HepG2 (cell line): ENCODE measurements at regions not wholly inside any gene's neighbourhood (a gene's known extent, or its start where the extent isn't known, plus 50 kb on each side); places are given as distances from the start of the nearest gene placed in this dataset.

Experiments
- ATAC-seq: fragments of 200-7000 bp; cut with Tn5 transposase; 3 replicates; pipeline ENCODE4 v1.9.1; 2020; ENCODE audit warnings: mild to moderate bottlenecking, moderate library complexity
- BruUV-seq: library from RNA; stranded (reverse); fragments of 400-500 nt; replicated peaks from 2 replicates; lab custom pipeline; 2021; lab: Mats Ljungman, UMichigan
- CTCF ChIA-PET: fragments of 300-600 bp; formaldehyde crosslinking; extraction: SDS; loops from one replicate; lab custom pipeline; 2021; ENCODE audit warnings: low total read pairs, inconsistent platforms, low intra/inter-chr PET ratio; lab: Yijun Ruan, JAX
- POLR2A ChIA-PET: fragments of 350-600 bp; sonication (Branson Sonifier 250); formaldehyde crosslinking; loops from one replicate; lab custom pipeline; 2020; ENCODE audit warnings: antibody characterized with exemption, inconsistent platforms; lab: Yijun Ruan, JAX
- DNase-seq: peaks from one replicate; pipeline ENCODE4 v3.0.0-alpha.2; 2015; ENCODE audit warnings: low spot score
- FAIRE-seq: peaks from 3 replicates; lab custom pipeline; 2011; peaks lifted over from hg19 to GRCh38; lab: Jason Lieb, UNC
- H2AFZ ChIP-seq: one replicate; pipeline ENCODE4 v1.6.1; 2011; ENCODE audit warnings: low read length, inconsistent platforms
- H3K27ac ChIP-seq: fragments of 300-600 bp; 3 replicates; pipeline ENCODE4 v1.8.0; 2011; ENCODE audit warnings: mixed run types, mild to moderate bottlenecking, mixed read lengths, low read length, inconsistent platforms; ENCODE audit not compliant: insufficient read depth; ENCODE audit errors: extremely low read length
- H3K27me3 ChIP-seq, 2 experiments: fragments of 200-600 bp in 1 of 2; 2 replicates in 1 of 2; 3 replicates in 1 of 2; pipeline versions ENCODE4 v1.6.0 to v1.8.0; 2011; ENCODE audit warnings: low read length in 2 of 2, mild to moderate bottlenecking in 2 of 2, moderate library complexity in 2 of 2, inconsistent platforms in 1 of 2; ENCODE audit not compliant: insufficient read depth in 2 of 2, control insufficient read depth in 1 of 2
- H3K36me3 ChIP-seq, 2 experiments: fragments of 200-600 bp in 1 of 2; replicated peaks in 1 of 2; 2 replicates in 1 of 2; 3 replicates in 1 of 2; pipeline versions ENCODE4 v1.5.1 to v1.8.0; 2011; ENCODE audit warnings: low read length in 2 of 2, inconsistent platforms in 1 of 2; ENCODE audit not compliant: insufficient read depth in 2 of 2, control insufficient read depth in 1 of 2
- H3K4me1 ChIP-seq: 2 replicates; pipeline ENCODE4 v1.5.1; 2012; ENCODE audit warnings: low read length, inconsistent platforms; ENCODE audit not compliant: insufficient read depth
- H3K4me2 ChIP-seq: 2 replicates; pipeline ENCODE4 v1.6.0; 2011; ENCODE audit warnings: low read depth, low read length, inconsistent platforms
- H3K4me3 ChIP-seq, 3 experiments: fragments of 200-600 bp in 1 of 3; sonication (generic), shearing (Covaris generic) in 1 of 3; replicated peaks in 1 of 3; 2 replicates each; pipeline ENCODE4 v1.5.1; 2011 to 2016; ENCODE audit warnings: low read length in 3 of 3, inconsistent platforms in 2 of 3, low read depth in 2 of 3, mild to moderate bottlenecking in 2 of 3, control low read depth in 1 of 3, mixed read lengths in 1 of 3; ENCODE audit not compliant: insufficient read depth in 1 of 3
- H3K79me2 ChIP-seq: one replicate; pipeline ENCODE4 v1.6.1; 2011; ENCODE audit warnings: low read length, inconsistent platforms; ENCODE audit not compliant: insufficient read depth
- H3K9ac ChIP-seq: 2 replicates; pipeline ENCODE4 v1.6.0; 2011; ENCODE audit warnings: mild to moderate bottlenecking, low read depth, low read length, inconsistent platforms; ENCODE audit not compliant: insufficient read depth
- H3K9me3 ChIP-seq: 2 replicates; pipeline ENCODE4 v1.5.1; 2012; ENCODE audit warnings: mild to moderate bottlenecking, low read length
- H4K20me1 ChIP-seq: 2 replicates; pipeline ENCODE4 v1.6.0; 2011; ENCODE audit warnings: inconsistent platforms, mild to moderate bottlenecking, low read length, moderate library complexity; ENCODE audit not compliant: insufficient read depth
- BHLHE40 ChIP-seq: IDR thresholded peaks from 2 replicates; pipeline ENCODE4 v1.6.1; 2011; ENCODE audit warnings: low read length, improper control_type of control experiment
- FOXO1 ChIP-seq: sonication (generic); formaldehyde crosslinking; IDR thresholded peaks from 2 replicates; pipeline ENCODE4 v1.4.0; 2020; ENCODE audit warnings: missing genetic modification reagents
- IKZF1 ChIP-seq: fragments of 450-650 bp; IDR thresholded peaks from 2 replicates; pipeline ENCODE4 v1.7.1; 2016
- KAT7 ChIP-seq: IDR thresholded peaks from 2 replicates; pipeline ENCODE4 v1.6.1; 2018; ENCODE audit warnings: borderline replicate concordance, missing compliant biosample characterization
- RBFOX2 ChIP-seq: fragments of 200-400 bp; formaldehyde crosslinking; IDR thresholded peaks from 2 replicates; pipeline ENCODE4 v1.6.1; 2017; ENCODE audit warnings: low read depth, mild to moderate bottlenecking, low read length
- RCOR2 ChIP-seq: IDR thresholded peaks from 2 replicates; pipeline ENCODE4 v1.6.1; 2016; ENCODE audit warnings: missing biosample characterization, missing genetic modification reagents
- SALL1 ChIP-seq: sonication (generic); formaldehyde crosslinking; IDR thresholded peaks from 2 replicates; pipeline ENCODE4 v1.8.0; 2022; ENCODE audit warnings: mild to moderate bottlenecking, missing genetic modification reagents
- SETDB1 ChIP-seq: sonication (generic); formaldehyde crosslinking; IDR thresholded peaks from 2 replicates; pipeline ENCODE4 v1.5.1; 2020; ENCODE audit warnings: missing genetic modification reagents, mild to moderate bottlenecking, borderline replicate concordance
- SOX5 ChIP-seq: IDR thresholded peaks from 2 replicates; pipeline ENCODE4 v1.6.1; 2016; ENCODE audit warnings: borderline replicate concordance
- TCF12 ChIP-seq, 2 experiments: fragments of 450-650 bp in 1 of 2; sonication (generic) in 1 of 2; formaldehyde crosslinking in 1 of 2; IDR thresholded peaks; 2 replicates each; pipeline versions ENCODE4 v1.6.1 to v1.8.0; 2017 to 2022; ENCODE audit warnings: antibody characterized with exemption in 1 of 2, mild to moderate bottlenecking in 1 of 2, missing genetic modification reagents in 1 of 2, moderate library complexity in 1 of 2
- TSC22D2 ChIP-seq: sonication (generic); formaldehyde crosslinking; IDR thresholded peaks from 2 replicates; pipeline ENCODE4 v1.5.1; 2020; ENCODE audit warnings: missing genetic modification reagents, mild to moderate bottlenecking, borderline replicate concordance
- ZFP41 ChIP-seq: sonication (generic); formaldehyde crosslinking; IDR thresholded peaks from 2 replicates; pipeline ENCODE4 v1.4.0; 2020; ENCODE audit warnings: mild to moderate bottlenecking, missing genetic modification reagents, borderline replicate concordance
- ZNF589 ChIP-seq: sonication (generic); formaldehyde crosslinking; conservative IDR thresholded peaks from 2 replicates; pipeline ENCODE4 v1.8.0; 2022; ENCODE audit warnings: mild to moderate bottlenecking, moderate library complexity, missing genetic modification reagents
- WGBS: methylation state at CpG from one replicate; pipeline ENCODE4 v1.1.6; 2017; ENCODE audit warnings: low lambda C conversion rate; 5-methylcytosine and 5-hydroxymethylcytosine counted together
- in situ Hi-C: cut with HindIII; loops from 2 replicates; pipeline ENCODE4 v1.10.0; 2017; ENCODE audit warnings: low pct_unique_long_range_greater_than_20kb; ENCODE audit not compliant: extremely low pct_ligation_motif_present
- intact Hi-C: fragments of 100-400 bp; cut with micrococcal nuclease; formaldehyde crosslinking; loops from one replicate; pipeline ENCODE4 v1.10.0; 2022; ENCODE audit not compliant: unreplicated experiment
- TF ChIP-seq, protein P1 (sequence below): IDR thresholded peaks from 2 replicates; pipeline ENCODE4 v1.6.1; 2016; ENCODE audit warnings: missing biosample characterization, missing genetic modification reagents, low read depth
- TF ChIP-seq, protein P2 (sequence below): sonication (generic); formaldehyde crosslinking; IDR thresholded peaks from 2 replicates; pipeline ENCODE4 v1.5.1; 2020; ENCODE audit warnings: mild to moderate bottlenecking, missing genetic modification reagents, moderate library complexity

DNA sequence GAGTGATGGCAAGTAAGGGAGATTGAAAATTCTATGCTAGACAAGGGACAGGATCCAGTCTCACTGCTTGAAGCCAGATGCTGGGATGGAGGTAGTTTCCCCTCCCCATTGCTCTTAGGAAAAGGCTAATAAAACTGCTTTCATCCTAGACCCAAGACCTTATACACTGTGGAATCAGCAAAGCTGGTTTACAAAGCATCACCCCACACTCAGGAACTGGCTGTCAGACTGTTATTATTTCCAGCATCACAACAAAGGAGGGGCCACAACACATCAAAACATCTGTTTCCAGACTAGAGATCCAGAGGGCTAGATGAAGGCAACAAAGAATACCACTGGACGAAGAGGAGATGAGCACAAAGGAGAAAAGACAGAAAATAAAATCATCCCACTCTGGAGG is 364.6 kb upstream of the PTGER4 start:
- WGBS, result 0% methylated on average over 1 of the region's 1 CpG
- no peaks in the 10 kb centered on the region for H3K79me2 ChIP-seq
- no peaks in the 10 kb centered on the region for H3K27me3 ChIP-seq
- H3K4me1 ChIP-seq, result no peaks in the 10 kb centered on the region
- intact Hi-C loops (no loop called here), in situ Hi-C loops (no loop called here)
- no peak overlapping the region for H3K9ac ChIP-seq
- no peak overlapping the region for H3K4me3 ChIP-seq
- no peak for DNase-seq
- BruUV-seq, result no TSS peak
- H3K4me2 ChIP-seq, result no peak overlapping the region
- H3K36me3 ChIP-seq, result no peaks in the 10 kb centered on the region
- no peak for FAIRE-seq
- ChIA-PET POLR2A (no interaction called here), CTCF (no interaction called here)
- H4K20me1 ChIP-seq, result no peaks in the 10 kb centered on the region
- H3K27ac ChIP-seq, result no peak overlapping the region
- H2AFZ ChIP-seq, result no peak overlapping the region
- ATAC-seq, result no peak
- peaks cover 6% of the 10 kb centered on the region; the same call in 1 of the 2 replicates for H3K9me3 ChIP-seq
- TF ChIP-seq IKZF1, result no peak
- no peak for TF ChIP-seq FOXO1 (CRISPR knock-in tag)
- no peak for TF ChIP-seq KAT7 (CRISPR knock-in tag)
- no peak for TF ChIP-seq SETDB1 (CRISPR knock-in tag)
- TF ChIP-seq, protein P1, sequence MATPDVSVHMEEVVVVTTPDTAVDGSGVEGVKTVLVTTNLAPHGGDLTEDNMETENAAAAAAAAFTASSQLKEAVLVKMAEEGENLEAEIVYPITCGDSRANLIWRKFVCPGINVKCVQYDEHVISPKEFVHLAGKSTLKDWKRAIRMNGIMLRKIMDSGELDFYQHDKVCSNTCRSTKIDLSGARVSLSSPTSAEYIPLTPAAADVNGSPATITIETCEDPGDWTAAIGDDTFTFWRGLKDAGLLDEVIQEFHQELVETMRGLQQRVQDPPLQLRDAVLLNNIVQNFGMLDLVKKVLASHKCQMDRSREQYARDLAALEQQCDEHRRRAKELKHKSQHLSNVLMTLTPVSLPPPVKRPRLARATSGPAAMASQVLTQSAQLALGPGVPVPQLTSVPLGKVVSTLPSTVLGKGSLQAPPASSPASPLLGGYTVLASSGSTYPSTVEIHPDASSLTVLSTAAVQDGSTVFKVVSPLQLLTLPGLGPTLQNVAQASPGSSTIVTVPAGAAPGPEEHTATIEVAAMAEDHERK, result no peak
- TF ChIP-seq, protein P2, sequence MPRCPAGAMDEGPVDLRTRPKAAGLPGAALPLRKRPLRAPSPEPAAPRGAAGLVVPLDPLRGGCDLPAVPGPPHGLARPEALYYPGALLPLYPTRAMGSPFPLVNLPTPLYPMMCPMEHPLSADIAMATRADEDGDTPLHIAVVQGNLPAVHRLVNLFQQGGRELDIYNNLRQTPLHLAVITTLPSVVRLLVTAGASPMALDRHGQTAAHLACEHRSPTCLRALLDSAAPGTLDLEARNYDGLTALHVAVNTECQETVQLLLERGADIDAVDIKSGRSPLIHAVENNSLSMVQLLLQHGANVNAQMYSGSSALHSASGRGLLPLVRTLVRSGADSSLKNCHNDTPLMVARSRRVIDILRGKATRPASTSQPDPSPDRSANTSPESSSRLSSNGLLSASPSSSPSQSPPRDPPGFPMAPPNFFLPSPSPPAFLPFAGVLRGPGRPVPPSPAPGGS (CRISPR knock-in tag), result no peak
- TF ChIP-seq TSC22D2 (CRISPR knock-in tag), result no peak
- no peak for TF ChIP-seq ZFP41 (CRISPR knock-in tag)
- no peak for TF ChIP-seq RBFOX2
- TF ChIP-seq RCOR2 (CRISPR knock-in tag), result no peak
- TF ChIP-seq SALL1 (CRISPR knock-in tag), result no peak
- no peak for TF ChIP-seq ZNF589 (CRISPR knock-in tag)
- no peak for TF ChIP-seq BHLHE40
- no peak for TF ChIP-seq TCF12 (IDR thresholded peaks at IDR 0.05)
- TF ChIP-seq TCF12 (CRISPR knock-in tag; IDR thresholded peaks at IDR 0.05), result no peak
- no peak for TF ChIP-seq SOX5
- TF ChIP-seq, all 625 proteins: peak for 0
